Loucy (cell line): ENCODE measurements at regions not wholly inside any gene's neighbourhood (a gene's known extent, or its start where the extent isn't known, plus 50 kb on each side); places are given as distances from the start of the nearest gene placed in this dataset.

Experiments used
- H2AFZ ChIP-seq: fragments of 200-600 bp; sonication (generic); 2 replicates; pipeline ENCODE4 v1.6.0; 2016; ENCODE audit warnings: antibody characterized with exemption, mild to moderate bottlenecking, low read length, moderate library complexity
- H3F3A ChIP-seq: fragments of 200-600 bp; 2 replicates; pipeline ENCODE4 v1.6.0; 2016; ENCODE audit warnings: antibody characterized with exemption, low read depth, mild to moderate bottlenecking
- H3K27me3 ChIP-seq: fragments of 200-600 bp; sonication (generic); 2 replicates; pipeline ENCODE4 v1.6.1; 2014; ENCODE audit warnings: low read length, mild to moderate bottlenecking; ENCODE audit not compliant: insufficient read depth, poor library complexity, severe bottlenecking
- H3K36me3 ChIP-seq: fragments of 200-600 bp; sonication (generic); 2 replicates; pipeline ENCODE4 v1.6.1; 2016; ENCODE audit warnings: low read length; ENCODE audit not compliant: insufficient read depth
- H3K4me1 ChIP-seq: fragments of 200-600 bp; sonication (generic); 2 replicates; pipeline ENCODE4 v1.5.1; 2014; ENCODE audit warnings: low read length, mild to moderate bottlenecking; ENCODE audit not compliant: insufficient read depth, poor library complexity, severe bottlenecking
- H3K4me2 ChIP-seq: fragments of 200-600 bp; sonication (generic); 2 replicates; pipeline ENCODE4 v1.6.0; 2014; ENCODE audit warnings: antibody characterized with exemption, low read length, low read depth, mild to moderate bottlenecking; ENCODE audit not compliant: poor library complexity, severe bottlenecking
- H3K4me3 ChIP-seq: fragments of 200-600 bp; sonication (generic); 2 replicates; pipeline ENCODE4 v1.5.1; 2014; ENCODE audit warnings: low read length, mild to moderate bottlenecking, mixed read lengths; ENCODE audit not compliant: poor library complexity, severe bottlenecking
- H3K79me2 ChIP-seq: fragments of 200-600 bp; sonication (generic); 2 replicates; pipeline ENCODE4 v1.6.1; 2014; ENCODE audit warnings: low read length; ENCODE audit not compliant: insufficient read depth
- H3K9ac ChIP-seq: fragments of 200-600 bp; sonication (generic); 2 replicates; pipeline ENCODE4 v1.6.0; 2014; ENCODE audit warnings: mild to moderate bottlenecking, low read depth, low read length, moderate library complexity; ENCODE audit not compliant: poor library complexity, severe bottlenecking
- H3K9me2 ChIP-seq: fragments of 200-600 bp; sonication (generic); replicated peaks from 2 replicates; pipeline ENCODE4 v1.6.1; 2016; ENCODE audit warnings: low read depth, low read length, mixed read lengths
- H3K9me3 ChIP-seq: fragments of 200-600 bp; sonication (generic); 2 replicates; pipeline ENCODE4 v1.6.1; 2014; ENCODE audit warnings: mild to moderate bottlenecking, antibody characterized with exemption, low read length, low read depth; ENCODE audit not compliant: insufficient read depth
- H4K20me1 ChIP-seq: fragments of 200-600 bp; sonication (generic); 2 replicates; pipeline ENCODE4 v1.6.0; 2014; ENCODE audit warnings: antibody characterized with exemption, low read length, mild to moderate bottlenecking; ENCODE audit not compliant: insufficient read depth, poor library complexity, severe bottlenecking
- EZH2phosphoT487 ChIP-seq: fragments of 200-600 bp; IDR thresholded peaks from 2 replicates; pipeline ENCODE4 v1.6.1; 2018; ENCODE audit warnings: antibody characterized with exemption, mild to moderate bottlenecking, moderate library complexity, borderline replicate concordance
- TF ChIP-seq, protein P1 (sequence below): fragments of 200-600 bp; sonication (generic); conservative IDR thresholded peaks from 2 replicates; pipeline ENCODE4 v1.5.1; 2014; ENCODE audit warnings: mild to moderate bottlenecking, antibody characterized with exemption, low read length

GRCh38 chr14:101191721-101192660, 288.5 kb upstream of the RTL1 start:
- no peak overlapping the region for H3K4me2 ChIP-seq
- no peaks in the 10 kb centered on the region for H3K4me1 ChIP-seq
- H3K27me3 ChIP-seq, result no peaks in the 10 kb centered on the region

DNA sequence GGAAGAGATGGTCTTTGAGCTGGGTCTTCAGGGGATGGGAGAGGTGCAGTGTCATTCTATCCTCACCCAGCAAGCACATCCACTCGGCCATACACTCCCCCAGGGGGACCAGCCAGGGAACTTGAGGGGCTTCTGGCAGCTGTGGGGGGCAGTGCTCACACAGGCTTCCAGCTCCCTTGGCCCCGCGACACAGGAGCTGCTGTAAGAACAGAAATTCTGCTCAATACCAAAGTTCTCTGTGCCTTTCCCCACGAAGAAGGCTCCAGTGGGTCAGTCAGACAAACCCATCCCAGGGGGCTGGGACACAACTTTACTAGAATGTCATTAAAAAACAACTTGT, 289.1 kb upstream of the RTL1 start:
- no peaks in the 10 kb centered on the region for H3K4me1 ChIP-seq
- H3K4me3 ChIP-seq, result no peak overlapping the region
- H4K20me1 ChIP-seq, result no peaks in the 10 kb centered on the region
- H3F3A ChIP-seq, result no peaks in the 10 kb centered on the region
- TF ChIP-seq EZH2phosphoT487, result no peak
- TF ChIP-seq, protein P1, sequence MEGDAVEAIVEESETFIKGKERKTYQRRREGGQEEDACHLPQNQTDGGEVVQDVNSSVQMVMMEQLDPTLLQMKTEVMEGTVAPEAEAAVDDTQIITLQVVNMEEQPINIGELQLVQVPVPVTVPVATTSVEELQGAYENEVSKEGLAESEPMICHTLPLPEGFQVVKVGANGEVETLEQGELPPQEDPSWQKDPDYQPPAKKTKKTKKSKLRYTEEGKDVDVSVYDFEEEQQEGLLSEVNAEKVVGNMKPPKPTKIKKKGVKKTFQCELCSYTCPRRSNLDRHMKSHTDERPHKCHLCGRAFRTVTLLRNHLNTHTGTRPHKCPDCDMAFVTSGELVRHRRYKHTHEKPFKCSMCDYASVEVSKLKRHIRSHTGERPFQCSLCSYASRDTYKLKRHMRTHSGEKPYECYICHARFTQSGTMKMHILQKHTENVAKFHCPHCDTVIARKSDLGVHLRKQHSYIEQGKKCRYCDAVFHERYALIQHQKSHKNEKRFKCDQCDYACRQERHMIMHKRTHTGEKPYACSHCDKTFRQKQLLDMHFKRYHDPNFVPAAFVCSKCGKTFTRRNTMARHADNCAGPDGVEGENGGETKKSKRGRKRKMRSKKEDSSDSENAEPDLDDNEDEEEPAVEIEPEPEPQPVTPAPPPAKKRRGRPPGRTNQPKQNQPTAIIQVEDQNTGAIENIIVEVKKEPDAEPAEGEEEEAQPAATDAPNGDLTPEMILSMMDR, result no peak
- H3K27me3 ChIP-seq, result no peaks in the 10 kb centered on the region
- H2AFZ ChIP-seq, result no peak overlapping the region
- no peaks in the 10 kb centered on the region for H3K36me3 ChIP-seq
- no peak overlapping the region for H3K9ac ChIP-seq
- no peaks in the 10 kb centered on the region for H3K9me3 ChIP-seq
- no peaks in the 10 kb centered on the region for H3K79me2 ChIP-seq
- no peaks in the 10 kb centered on the region for H3K9me2 ChIP-seq
- no peak overlapping the region for H3K4me2 ChIP-seq

More at GRCh38 chr14:101191721-101192660, 288.5 kb upstream of the RTL1 start:
- H3K79me2 ChIP-seq, result no peaks in the 10 kb centered on the region
- no peak for TF ChIP-seq EZH2phosphoT487
- TF ChIP-seq, protein P1, result no peak
- no peaks in the 10 kb centered on the region for H3K9me3 ChIP-seq
- H3K9ac ChIP-seq, result no peak overlapping the region
- no peaks in the 10 kb centered on the region for H3K9me2 ChIP-seq
- no peaks in the 10 kb centered on the region for H3K36me3 ChIP-seq
- H2AFZ ChIP-seq, result no peak overlapping the region
- H4K20me1 ChIP-seq, result no peaks in the 10 kb centered on the region
- H3F3A ChIP-seq, result no peaks in the 10 kb centered on the region
- H3K4me3 ChIP-seq, result no peak overlapping the region

DNA sequence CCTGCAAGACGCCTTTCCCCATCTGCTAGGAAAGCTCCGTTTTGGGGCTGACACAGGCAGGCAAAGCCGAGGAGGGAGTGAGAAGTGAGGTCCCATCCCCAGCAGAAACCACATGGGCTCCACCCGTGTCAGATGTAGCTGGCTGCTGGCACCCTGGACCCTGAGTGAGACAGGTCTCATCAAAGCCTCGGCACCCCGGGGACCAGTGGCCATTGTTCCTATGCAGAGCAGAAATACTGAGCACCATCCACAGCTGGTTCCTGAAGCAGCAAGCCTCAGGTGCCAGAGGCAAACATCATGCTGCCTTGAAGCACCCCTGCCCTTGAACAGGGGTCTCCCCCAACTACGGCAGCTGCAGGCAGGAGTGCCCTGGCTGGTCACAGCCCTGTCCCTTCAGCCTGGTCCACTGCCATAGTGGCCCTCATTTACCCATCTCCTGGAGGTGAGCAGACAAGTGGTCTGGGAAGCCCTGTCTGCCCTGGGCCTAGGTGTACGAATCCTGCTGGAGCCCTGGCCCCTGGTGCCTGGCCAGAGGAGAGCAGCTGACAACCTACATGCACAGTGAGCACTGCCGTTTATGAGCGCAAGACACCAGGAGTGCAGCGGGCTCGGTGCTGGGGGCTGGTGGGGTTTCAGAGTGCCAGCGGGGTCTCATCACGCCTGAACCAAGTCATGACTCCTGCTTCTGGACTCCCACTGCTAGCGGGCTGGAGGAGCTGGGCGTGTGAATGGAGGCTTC, 289.8 kb upstream of the RTL1 start:
- Histone ChIP-seq H3K27me3 (no peaks in the 10 kb centered on the region), H2AFZ (no peak overlapping the region), H3K4me3 (no peak overlapping the region), H3K36me3 (no peaks in the 10 kb centered on the region), H3F3A (no peaks in the 10 kb centered on the region), H3K9me3 (no peaks in the 10 kb centered on the region), H3K4me2 (no peak overlapping the region), H4K20me1 (no peaks in the 10 kb centered on the region), H3K79me2 (no peaks in the 10 kb centered on the region), H3K9me2 (no peaks in the 10 kb centered on the region), H3K4me1 (no peaks in the 10 kb centered on the region), H3K9ac (no peak overlapping the region)
- TF ChIP-seq EZH2phosphoT487, result no peak
- TF ChIP-seq, protein P1, result no peak
